K562 (cell line): ENCODE measurements at regions not wholly inside any gene's neighbourhood (a gene's known extent, or its start where the extent isn't known, plus 50 kb on each side); places are given as distances from the start of the nearest gene placed in this dataset.
"Not testable (repeated sequence)": the region's sequence is repeated elsewhere in the genome, so short reads cannot be mapped to it uniquely, and the experiment has no call there.

Experiments used
- CBX2 ChIP-seq: fragments of 200-600 bp; sonication (generic); IDR thresholded peaks from one replicate; pipeline ENCODE4 v1.6.1; 2012; ENCODE audit warnings: mild to moderate bottlenecking, low read length, inconsistent platforms; ENCODE audit not compliant: insufficient read depth, poor library complexity, severe bottlenecking
- GABPA ChIP-seq: fragments of 200-800 bp; sonication (Bioruptor generic); conservative IDR thresholded peaks from 2 replicates; pipeline ENCODE4 v1.6.1; 2016; ENCODE audit warnings: low read depth, missing genetic modification characterization, missing compliant biosample characterization
- RFX5 ChIP-seq: IDR thresholded peaks from 2 replicates; pipeline ENCODE4 v1.6.1; 2011; ENCODE audit warnings: low read depth, mild to moderate bottlenecking, improper control_type of control experiment, low read length

DNA sequence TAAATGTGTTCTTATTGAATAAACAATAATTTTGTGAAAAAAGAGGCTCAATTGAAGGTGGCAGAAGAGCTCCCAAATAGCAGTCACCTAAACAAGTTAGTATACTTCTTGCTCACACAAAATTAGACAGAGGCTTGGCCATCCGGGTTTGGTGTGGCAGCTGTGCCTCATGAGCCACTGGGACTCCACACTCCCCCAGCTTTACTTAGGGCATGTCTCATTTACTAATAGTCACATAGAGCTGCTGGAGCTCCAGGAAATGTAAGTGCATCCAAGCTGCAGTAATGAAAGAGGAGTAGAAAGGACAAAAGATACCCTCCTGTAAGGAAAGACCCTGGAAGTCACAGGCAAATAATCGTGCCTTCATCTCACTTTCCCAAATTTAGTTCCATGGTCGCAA is 188.8 kb downstream of the ANKRD36 start:
- not testable (repeated sequence) for TF ChIP-seq CBX2; GABPA (tag); RFX5
